GM13977 (cell line): ENCODE measurements at regions not wholly inside any gene's neighbourhood (a gene's known extent, or its start where the extent isn't known, plus 50 kb on each side); places are given as distances from the start of the nearest gene placed in this dataset.

Source experiments
- DNase-seq: peaks from one replicate; pipeline ENCODE4 v3.0.0; 2012; ENCODE audit warnings: low spot score
- in situ Hi-C: fragments of 300-500 bp; cut with MboI; formaldehyde crosslinking; loops from one replicate; pipeline ENCODE4 v1.12.0; 2022; ENCODE audit warnings: low sequenced_read_pairs, low pct_unique_long_range_greater_than_20kb, mixed read lengths, inconsistent platforms; ENCODE audit not compliant: unreplicated experiment
- TF ChIP-seq, protein P1 (sequence below): IDR thresholded peaks from 2 replicates; pipeline ENCODE4 v1.5.1; 2012; ENCODE audit warnings: mild to moderate bottlenecking, control low read depth; ENCODE audit not compliant: insufficient read depth; ENCODE audit errors: extremely low read depth, missing control alignments

DNA sequence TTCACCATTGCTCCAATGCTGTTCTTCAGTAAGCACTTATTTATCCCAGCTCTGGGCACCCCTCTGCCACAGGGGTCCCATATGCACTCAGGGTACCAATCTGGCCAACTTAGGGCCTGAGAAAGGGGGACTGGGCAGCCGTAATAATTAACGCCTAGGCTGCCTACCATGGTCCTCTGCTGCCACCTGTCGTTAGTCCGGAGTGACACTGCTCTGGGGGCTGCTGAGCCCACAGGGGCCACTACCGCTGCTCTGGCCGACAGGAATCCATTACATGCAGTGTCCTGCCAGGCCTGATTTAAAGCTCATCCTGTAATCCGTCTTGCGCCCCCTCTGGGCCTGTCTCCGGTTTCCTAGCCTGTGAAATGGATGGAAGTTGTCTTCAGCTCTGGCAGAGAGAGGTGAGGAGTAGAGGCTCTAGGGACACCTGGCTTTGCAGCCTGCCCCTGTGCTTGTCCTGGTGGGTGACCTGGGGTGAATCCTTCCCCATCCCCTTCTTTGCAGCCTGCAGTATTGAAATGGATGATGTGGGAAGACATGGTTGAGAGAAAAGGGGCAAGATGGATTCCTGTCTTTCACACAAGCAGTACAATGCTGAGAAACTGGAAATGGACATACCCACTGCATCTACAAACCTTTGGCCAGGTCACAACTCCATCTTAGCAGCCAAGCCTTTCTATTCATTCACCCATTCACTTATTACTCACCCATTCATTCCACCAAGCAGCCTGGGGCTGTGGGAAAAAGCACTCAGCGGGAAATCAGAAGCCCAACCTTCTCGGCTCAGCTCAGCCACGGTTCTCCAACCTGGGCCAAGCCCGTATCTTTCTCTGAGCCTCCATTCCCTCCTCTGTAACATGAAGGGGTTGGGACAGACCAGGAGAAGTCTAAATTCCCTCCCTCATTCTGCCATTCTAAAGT lies 116.3 kb upstream of the NALF2 start:
- in situ Hi-C loops: no loop called here
- TF ChIP-seq, protein P1, sequence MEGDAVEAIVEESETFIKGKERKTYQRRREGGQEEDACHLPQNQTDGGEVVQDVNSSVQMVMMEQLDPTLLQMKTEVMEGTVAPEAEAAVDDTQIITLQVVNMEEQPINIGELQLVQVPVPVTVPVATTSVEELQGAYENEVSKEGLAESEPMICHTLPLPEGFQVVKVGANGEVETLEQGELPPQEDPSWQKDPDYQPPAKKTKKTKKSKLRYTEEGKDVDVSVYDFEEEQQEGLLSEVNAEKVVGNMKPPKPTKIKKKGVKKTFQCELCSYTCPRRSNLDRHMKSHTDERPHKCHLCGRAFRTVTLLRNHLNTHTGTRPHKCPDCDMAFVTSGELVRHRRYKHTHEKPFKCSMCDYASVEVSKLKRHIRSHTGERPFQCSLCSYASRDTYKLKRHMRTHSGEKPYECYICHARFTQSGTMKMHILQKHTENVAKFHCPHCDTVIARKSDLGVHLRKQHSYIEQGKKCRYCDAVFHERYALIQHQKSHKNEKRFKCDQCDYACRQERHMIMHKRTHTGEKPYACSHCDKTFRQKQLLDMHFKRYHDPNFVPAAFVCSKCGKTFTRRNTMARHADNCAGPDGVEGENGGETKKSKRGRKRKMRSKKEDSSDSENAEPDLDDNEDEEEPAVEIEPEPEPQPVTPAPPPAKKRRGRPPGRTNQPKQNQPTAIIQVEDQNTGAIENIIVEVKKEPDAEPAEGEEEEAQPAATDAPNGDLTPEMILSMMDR: peak; percentile 79
- DNase-seq: peak; percentile 68

DNA sequence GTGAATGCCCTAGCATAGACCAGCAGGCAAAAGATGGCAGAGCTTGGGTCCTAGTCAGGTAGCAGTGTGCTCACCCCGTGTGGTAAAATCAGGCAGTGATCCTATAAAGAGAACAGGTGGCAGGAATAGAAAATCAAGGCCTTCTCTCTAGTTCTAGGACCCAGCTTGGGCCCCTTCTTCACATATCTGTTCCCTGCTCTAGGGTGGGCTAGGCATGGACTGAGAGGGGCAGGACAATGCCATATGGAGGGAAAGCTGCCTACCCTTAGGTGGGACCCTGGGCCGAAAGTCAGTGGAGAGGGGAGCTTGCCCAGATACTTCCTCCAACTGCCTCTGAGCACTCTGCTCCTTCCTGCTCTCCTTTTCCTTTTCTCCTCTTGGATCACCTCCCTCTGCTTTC lies 117.4 kb upstream of the NALF2 start:
- in situ Hi-C loops: no loop called here
- TF ChIP-seq, protein P1: no peak
- DNase-seq: no peak

DNA sequence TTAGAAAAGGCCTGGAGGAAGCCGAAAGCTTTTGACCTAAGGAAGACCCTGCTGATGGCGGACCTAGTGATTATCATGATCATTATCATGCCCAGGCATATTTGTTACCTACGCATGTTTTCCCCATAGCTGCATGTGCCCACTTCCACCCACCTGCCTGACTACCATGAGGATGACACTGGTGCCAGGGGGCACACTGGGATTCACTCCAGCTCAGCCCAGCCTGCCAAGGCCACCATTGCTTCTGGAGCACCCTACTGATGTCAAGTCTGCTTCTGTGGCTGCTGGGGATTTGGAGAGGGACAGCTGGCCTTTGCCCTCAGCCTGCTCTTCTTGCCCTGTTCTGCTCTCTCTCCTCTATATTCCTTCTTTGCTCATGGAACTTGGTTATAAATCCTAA lies 124.7 kb upstream of the NALF2 start:
- in situ Hi-C loops: no loop called here
- TF ChIP-seq, protein P1: no peak
- no peak for DNase-seq

DNA sequence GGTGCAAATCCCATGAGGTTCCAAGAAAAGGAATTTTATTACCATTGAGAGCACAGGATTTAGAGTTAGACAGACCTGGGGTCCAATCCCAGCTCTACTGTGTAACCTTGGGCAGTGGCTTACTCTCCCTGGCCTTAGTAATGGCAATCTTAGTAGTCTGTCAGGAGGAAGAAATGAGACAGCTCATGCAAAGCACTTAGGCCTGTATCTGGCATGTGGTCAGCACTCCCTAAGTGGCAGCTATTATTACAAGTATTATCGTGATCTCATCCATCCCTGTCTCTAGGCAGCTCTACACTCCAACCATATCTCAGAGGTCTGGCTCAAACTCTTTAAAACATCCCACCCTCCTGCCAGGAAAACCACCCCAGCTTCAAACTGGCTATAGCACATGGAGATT lies 129.6 kb upstream of the NALF2 start:
- in situ Hi-C loops: no loop called here
- no peak for DNase-seq
- TF ChIP-seq, protein P1: no peak

DNA sequence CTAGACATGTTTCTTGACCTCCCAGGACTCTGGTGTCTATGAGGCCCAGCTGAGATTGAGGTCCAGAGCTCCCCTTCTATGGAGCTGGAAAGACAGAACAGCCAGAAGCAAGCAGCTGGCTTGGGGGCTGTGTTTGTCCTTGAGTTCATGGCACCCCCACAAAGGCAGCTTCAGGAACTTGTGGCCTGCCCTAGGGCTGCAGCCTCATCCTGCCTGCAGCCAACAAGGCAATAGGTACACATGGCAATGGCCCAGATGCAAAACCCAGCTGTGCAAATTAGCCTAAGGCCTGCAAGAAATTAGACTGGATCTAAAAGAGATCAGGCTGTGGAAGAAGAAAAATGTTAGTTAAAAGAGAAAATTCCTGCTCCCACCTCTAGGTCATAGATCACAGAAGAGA lies 131.7 kb upstream of the NALF2 start:
- TF ChIP-seq, protein P1: no peak
- no peak for DNase-seq
- in situ Hi-C loops: no loop called here

DNA sequence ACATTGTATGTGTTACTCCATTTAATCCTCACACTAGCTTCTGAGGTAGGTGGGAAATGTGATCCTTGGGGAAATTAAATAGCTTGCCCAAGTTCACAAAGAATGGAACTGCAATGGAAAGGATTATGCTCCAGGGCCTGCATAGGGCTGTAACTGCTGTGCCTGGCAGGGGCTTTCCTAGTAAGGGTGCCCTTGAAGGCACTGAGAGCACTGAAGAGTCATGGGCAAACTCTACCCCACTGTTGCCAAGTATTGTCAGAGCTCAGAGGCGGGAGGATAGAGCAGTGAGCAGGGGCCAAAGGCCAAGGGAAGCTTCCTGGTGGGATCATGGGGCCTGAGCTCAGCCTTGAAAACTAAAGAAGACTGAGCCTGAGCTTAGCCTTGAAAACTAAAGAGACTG lies 133.0 kb upstream of the NALF2 start:
- in situ Hi-C loops: no loop called here
- no peak for DNase-seq
- TF ChIP-seq, protein P1: no peak
